PC-3 (cell line): ENCODE measurements at regions not wholly inside any gene's neighbourhood (a gene's known extent, or its start where the extent isn't known, plus 50 kb on each side); places are given as distances from the start of the nearest gene placed in this dataset.

Source experiments
- ATAC-seq: fragments of 200-7000 bp; cut with Tn5 transposase; 2 replicates; pipeline ENCODE4 v1.9.1; 2020; ENCODE audit warnings: mild to moderate bottlenecking, moderate library complexity
- BruUV-seq: library from RNA; stranded (reverse); fragments of 400-500 nt; replicated peaks from 2 replicates; lab custom pipeline; 2021; lab: Mats Ljungman, UMichigan
- CTCF ChIA-PET: fragments of 300-600 bp; sonication (Branson Sonifier 250); formaldehyde crosslinking; loops from one replicate; lab custom pipeline; 2022; ENCODE audit warnings: antibody characterized with exemption; lab: Charles Lee
- POLR2A ChIA-PET: fragments of 300-600 bp; sonication (Branson Sonifier 250); formaldehyde crosslinking; loops from one replicate; lab custom pipeline; 2022; ENCODE audit warnings: antibody characterized with exemption; ENCODE audit not compliant: unreplicated experiment; lab: Charles Lee
- DNase-seq: peaks from one replicate; pipeline ENCODE4 v3.0.0-alpha.2; 2015
- H2AFZ ChIP-seq: fragments of 300-600 bp; sonication (generic); 2 replicates; pipeline ENCODE4 v1.6.0; 2016; ENCODE audit warnings: antibody characterized with exemption, low read length
- H3F3A ChIP-seq: fragments of 300-600 bp; sonication (generic); one replicate; pipeline ENCODE4 v1.6.0; 2017; ENCODE audit warnings: antibody characterized with exemption, low read length, control low read depth, mild to moderate bottlenecking; ENCODE audit not compliant: unreplicated experiment
- H3K27ac ChIP-seq: fragments of 300-600 bp; sonication (generic); 2 replicates; pipeline ENCODE4 v1.5.1; 2016; ENCODE audit warnings: mild to moderate bottlenecking, low read length
- H3K27me3 ChIP-seq: fragments of 300-600 bp; sonication (generic); 2 replicates; pipeline ENCODE4 v1.6.1; 2016; ENCODE audit warnings: low read length, mixed read lengths
- H3K36me3 ChIP-seq: fragments of 300-600 bp; sonication (generic); 2 replicates; pipeline ENCODE4 v1.6.1; 2016; ENCODE audit warnings: low read depth, mixed run types, low read length, mixed read lengths
- H3K4me1 ChIP-seq: fragments of 300-600 bp; sonication (generic); 2 replicates; pipeline ENCODE4 v1.5.1; 2016; ENCODE audit warnings: low read length; ENCODE audit not compliant: insufficient read depth
- H3K4me2 ChIP-seq: fragments of 300-600 bp; sonication (generic); 2 replicates; pipeline ENCODE4 v1.6.0; 2016; ENCODE audit warnings: low read length
- H3K4me3 ChIP-seq: fragments of 300-600 bp; sonication (generic); 2 replicates; pipeline ENCODE4 v1.5.1; 2016; ENCODE audit warnings: mild to moderate bottlenecking, low read length, mixed read lengths
- H3K79me2 ChIP-seq: fragments of 300-600 bp; sonication (generic); 2 replicates; pipeline ENCODE4 v1.6.1; 2017; ENCODE audit warnings: low read length, mixed read lengths
- H3K9ac ChIP-seq: fragments of 300-600 bp; sonication (generic); 2 replicates; pipeline ENCODE4 v1.6.0; 2016; ENCODE audit warnings: mild to moderate bottlenecking, low read length
- H3K9me2 ChIP-seq: fragments of 300-600 bp; sonication (generic); replicated peaks from 2 replicates; pipeline ENCODE4 v1.6.1; 2016; ENCODE audit warnings: mixed run types, low read length, mixed read lengths
- H3K9me3 ChIP-seq: fragments of 300-600 bp; sonication (generic); 2 replicates; pipeline ENCODE4 v1.6.1; 2016; ENCODE audit warnings: low read length, mixed read lengths
- H4K20me1 ChIP-seq: fragments of 300-600 bp; sonication (generic); 2 replicates; pipeline ENCODE4 v1.6.1; 2016; ENCODE audit warnings: low read length, mixed read lengths
- CTCF ChIP-seq: fragments of 300-600 bp; sonication (generic); conservative IDR thresholded peaks from 2 replicates; pipeline ENCODE4 v1.5.1; 2017; ENCODE audit warnings: antibody characterized with exemption, low read depth, mild to moderate bottlenecking, low read length
- EZH2 ChIP-seq: fragments of 300-600 bp; sonication (generic); IDR thresholded peaks from one replicate; pipeline ENCODE4 v1.6.1; 2017; ENCODE audit warnings: antibody characterized with exemption, mild to moderate bottlenecking, low read length; ENCODE audit not compliant: unreplicated experiment
- EZH2phosphoT487 ChIP-seq: fragments of 300-600 bp; sonication (generic); IDR thresholded peaks from 2 replicates; pipeline ENCODE4 v1.6.1; 2018; ENCODE audit warnings: mild to moderate bottlenecking, antibody characterized with exemption, low read length, borderline replicate concordance
- intact Hi-C: fragments of 100-400 bp; cut with micrococcal nuclease; formaldehyde crosslinking; loops from 2 replicates; pipeline ENCODE4 v1.9.0; 2023

DNA sequence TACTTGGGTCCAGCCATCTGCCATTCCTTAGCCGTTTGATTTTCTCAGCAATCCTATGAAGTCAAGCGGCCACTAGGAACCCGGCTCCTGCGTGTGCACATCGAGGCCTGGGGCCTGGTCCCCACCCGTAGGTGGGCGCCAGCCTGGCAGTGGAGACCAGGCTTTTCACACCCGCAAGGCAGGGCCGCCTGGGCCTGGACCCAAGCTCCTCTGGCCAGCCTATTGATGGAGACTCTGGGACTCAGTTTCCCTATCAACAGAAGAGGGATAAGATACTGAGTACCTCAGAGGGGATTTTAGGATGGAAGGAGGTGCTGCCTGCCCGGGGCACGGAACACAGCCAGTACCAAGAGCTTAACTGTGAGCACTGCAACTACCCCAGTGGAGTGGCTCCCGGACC lies 104.3 kb upstream of the C14orf180 start:
- no peaks in the 10 kb centered on the region for H3K4me1 ChIP-seq
- H3K36me3 ChIP-seq = no peaks in the 10 kb centered on the region
- H3K4me3 ChIP-seq = no peak overlapping the region
- H3K27me3 ChIP-seq = peaks cover 61% of the 10 kb centered on the region
- no peaks in the 10 kb centered on the region for H3K79me2 ChIP-seq
- no peak for ATAC-seq
- H3K9me3 ChIP-seq = no peaks in the 10 kb centered on the region
- intact Hi-C loops = no loop called here
- H4K20me1 ChIP-seq = no peaks in the 10 kb centered on the region
- CTCF ChIA-PET = no interaction called here
- no peak overlapping the region for H3K27ac ChIP-seq
- BruUV-seq = no TSS peak
- no peak overlapping the region for H3K4me2 ChIP-seq
- no peak overlapping the region for H3K9ac ChIP-seq
- H3F3A ChIP-seq = no peaks in the 10 kb centered on the region
- no peaks in the 10 kb centered on the region for H3K9me2 ChIP-seq
- TF ChIP-seq EZH2phosphoT487 = no peak
- no peak for TF ChIP-seq EZH2
- no peak for TF ChIP-seq CTCF
- H2AFZ ChIP-seq = no peak overlapping the region
- no peak for DNase-seq
- POLR2A ChIA-PET = no interaction called here

DNA sequence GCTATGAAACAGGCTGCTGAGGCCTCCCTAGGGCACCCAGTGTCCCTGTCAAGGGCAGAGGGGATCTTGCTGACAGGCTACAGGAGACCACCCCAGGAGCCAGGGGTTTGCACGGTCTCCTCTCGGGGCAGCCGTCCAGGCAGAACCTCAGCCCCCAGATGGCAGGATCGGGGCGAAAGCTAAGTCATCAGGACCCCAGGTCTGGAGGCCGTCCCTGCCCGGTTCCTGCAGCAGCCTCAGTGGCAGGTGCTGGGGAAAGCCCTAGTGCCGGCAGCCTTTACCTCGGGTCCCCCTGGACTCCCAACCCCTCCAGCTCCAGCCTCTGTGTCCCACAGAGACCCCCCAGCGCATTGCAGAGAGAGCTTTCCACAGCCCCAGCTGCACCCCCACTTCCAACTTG lies 103.8 kb upstream of the C14orf180 start:
- TF ChIP-seq CTCF (no peak), EZH2 (no peak), EZH2phosphoT487 (no peak)
- Histone ChIP-seq H2AFZ (no peak overlapping the region), H4K20me1 (no peaks in the 10 kb centered on the region), H3F3A (no peaks in the 10 kb centered on the region), H3K27me3 (peaks cover 66% of the 10 kb centered on the region), H3K79me2 (no peaks in the 10 kb centered on the region), H3K9me2 (no peaks in the 10 kb centered on the region), H3K9ac (no peak overlapping the region), H3K4me3 (no peak overlapping the region), H3K4me1 (no peaks in the 10 kb centered on the region), H3K4me2 (no peak overlapping the region), H3K36me3 (no peaks in the 10 kb centered on the region), H3K9me3 (no peaks in the 10 kb centered on the region), H3K27ac (no peak overlapping the region)
- ChIA-PET CTCF (no interaction called here), POLR2A (no interaction called here)
- DNase-seq (no peak), ATAC-seq (no peak)
- intact Hi-C loops = no loop called here
- no TSS peak for BruUV-seq

GRCh38 chr14:104476437-104476836 lies 103.1 kb upstream of the C14orf180 start:
- H3K27me3 ChIP-seq = peaks cover 67% of the 10 kb centered on the region
- no peaks in the 10 kb centered on the region for H3K9me2 ChIP-seq
- H3K4me3 ChIP-seq = no peak overlapping the region
- H2AFZ ChIP-seq = no peak overlapping the region
- ATAC-seq (no peak), DNase-seq (no peak)
- intact Hi-C loops = no loop called here
- H3K9ac ChIP-seq = no peak overlapping the region
- BruUV-seq = no TSS peak
- no peaks in the 10 kb centered on the region for H3K4me1 ChIP-seq
- ChIA-PET POLR2A (no interaction called here), CTCF (no interaction called here)
- H4K20me1 ChIP-seq = no peaks in the 10 kb centered on the region
- TF ChIP-seq EZH2 (no peak), CTCF (no peak), EZH2phosphoT487 (no peak)
- H3K79me2 ChIP-seq = no peaks in the 10 kb centered on the region
- H3K36me3 ChIP-seq = no peaks in the 10 kb centered on the region
- no peak overlapping the region for H3K27ac ChIP-seq
- H3K4me2 ChIP-seq = no peak overlapping the region
- H3K9me3 ChIP-seq = no peaks in the 10 kb centered on the region
- no peaks in the 10 kb centered on the region for H3F3A ChIP-seq
